GM18909 (cell line): ENCODE measurements at regions not wholly inside any gene's neighbourhood (a gene's known extent, or its start where the extent isn't known, plus 50 kb on each side); places are given as distances from the start of the nearest gene placed in this dataset.
"Not testable (repeated sequence)": the region's sequence is repeated elsewhere in the genome, so short reads cannot be mapped to it uniquely, and the experiment has no call there.

Source experiments
- ATAC-seq: cut with Tn5 transposase; IDR thresholded peaks from one replicate; pipeline ENCODE4 v1.9.1; 2021; ENCODE audit warnings: mild to moderate bottlenecking; ENCODE audit not compliant: unreplicated experiment, poor library complexity

DNA sequence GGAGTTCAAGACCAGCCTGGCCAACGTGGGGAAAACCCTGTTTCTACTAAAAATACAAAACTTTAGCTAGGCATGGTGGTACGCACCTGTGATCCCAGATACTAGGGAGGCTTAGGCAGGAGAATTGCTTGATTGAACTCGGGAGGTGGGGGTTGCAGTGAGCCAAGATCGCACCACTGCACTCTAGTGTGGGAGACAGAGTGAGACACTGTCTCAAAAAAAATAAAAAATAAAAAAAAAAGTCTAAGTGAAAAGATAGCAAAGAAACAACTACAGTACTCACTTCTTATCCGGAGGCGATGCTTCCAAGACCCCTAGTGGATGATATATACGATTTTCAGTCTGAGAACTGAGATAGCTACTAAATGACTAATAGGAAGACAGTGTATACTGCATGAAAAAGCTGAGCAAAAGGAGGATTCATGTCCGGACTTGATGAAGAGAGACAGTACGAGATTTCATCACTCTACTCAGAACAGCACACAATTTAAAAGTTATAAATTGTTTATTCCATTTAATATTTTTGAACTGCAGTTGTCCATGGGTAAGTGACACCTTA, 138.7 kb upstream of the GOLGA6L6 start:
- ATAC-seq, result not testable (repeated sequence)

DNA sequence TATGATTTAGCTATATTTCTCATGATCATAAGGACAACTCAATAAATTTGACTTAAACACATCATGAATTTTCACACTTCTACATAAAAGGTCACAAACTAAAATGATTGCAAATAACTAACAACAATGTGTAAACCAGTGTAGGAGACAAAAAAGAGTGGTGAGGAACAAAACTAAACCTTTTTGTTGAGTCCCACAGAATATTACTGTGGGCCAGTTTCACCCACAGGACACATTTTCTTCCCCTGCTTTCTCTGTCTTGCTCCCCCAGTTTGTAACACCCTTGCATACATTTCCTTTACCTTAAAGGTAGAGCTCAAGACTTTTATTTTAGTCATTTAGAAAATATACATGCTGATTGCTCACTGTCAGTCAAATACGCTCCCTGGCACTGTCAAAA, 130.9 kb upstream of the GOLGA6L6 start:
- no peak for ATAC-seq

DNA sequence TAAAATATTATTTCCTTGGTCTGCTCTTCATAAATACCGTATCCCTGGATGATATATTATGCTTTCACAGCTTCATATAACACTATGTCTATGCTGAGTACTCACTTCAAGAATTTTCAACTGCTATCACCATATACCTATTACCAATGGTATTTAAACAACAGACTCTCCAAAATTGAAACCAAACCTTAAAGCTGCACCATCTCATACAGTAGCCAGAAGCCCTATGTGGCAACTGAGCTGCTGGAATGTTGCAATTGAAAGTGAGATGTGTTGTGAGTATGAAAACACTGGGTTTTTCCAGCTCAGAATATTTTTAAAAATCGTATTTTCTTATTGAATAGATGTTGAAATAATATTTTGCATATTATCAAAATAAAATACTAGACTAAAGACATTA, 130.1 kb upstream of the GOLGA6L6 start:
- no peak for ATAC-seq

DNA sequence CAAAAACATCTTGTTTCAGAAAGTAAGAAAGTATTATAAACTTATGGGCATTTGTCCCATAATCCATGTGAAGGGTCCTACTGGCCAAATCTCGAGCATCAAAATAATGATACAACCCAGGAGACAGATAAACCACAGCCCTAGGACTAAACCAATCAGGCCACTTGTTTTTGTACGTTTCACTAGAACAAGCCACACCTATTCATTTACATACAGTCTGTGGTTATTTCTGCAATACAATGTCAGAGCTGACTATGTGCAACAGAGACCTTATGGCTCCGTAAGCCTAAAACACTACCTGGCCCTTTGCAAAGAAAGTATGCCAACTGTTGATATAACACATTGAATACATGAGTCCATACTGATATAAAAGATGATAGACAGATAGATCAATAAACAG, 124.8 kb upstream of the GOLGA6L6 start:
- not testable (repeated sequence) for ATAC-seq

DNA sequence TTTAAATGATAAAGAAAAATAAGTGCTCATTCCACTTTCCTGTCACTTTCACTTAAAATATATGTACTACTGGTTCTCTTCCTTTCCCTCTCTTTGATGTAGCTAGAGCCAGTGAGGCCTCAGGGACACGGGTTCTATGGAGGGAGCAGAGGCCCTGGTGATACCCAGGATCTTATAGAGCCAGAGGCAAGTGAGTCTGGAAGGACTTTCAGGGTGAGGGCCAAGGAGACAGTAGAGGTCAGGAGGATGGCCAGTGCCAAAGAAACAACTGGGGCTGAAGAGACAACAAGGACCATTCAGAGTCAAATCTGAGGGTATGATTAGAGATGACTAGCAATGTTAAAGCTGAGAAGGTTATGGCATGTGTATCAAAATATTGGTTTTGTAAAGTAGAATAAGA, 124.1 kb upstream of the GOLGA6L6 start:
- no peak for ATAC-seq

DNA sequence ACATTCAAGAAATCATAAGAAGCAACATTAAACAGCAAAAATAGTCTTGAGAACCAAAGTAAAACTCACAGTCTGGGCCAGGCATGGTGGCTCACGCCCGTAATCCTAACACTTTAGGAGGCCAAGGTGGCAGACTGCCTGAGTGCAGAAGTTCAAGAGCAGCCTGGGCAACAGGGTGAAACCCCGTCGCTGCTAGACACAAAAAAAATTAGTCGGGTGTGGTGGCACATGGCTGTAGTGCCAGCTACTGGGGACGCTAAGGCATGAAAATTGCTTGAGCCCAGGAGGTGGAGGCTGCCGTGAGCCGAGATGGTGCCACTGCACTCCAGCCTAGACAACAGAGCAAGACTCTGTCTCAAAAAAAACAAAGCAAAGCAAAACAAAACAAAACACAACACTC, 117.7 kb upstream of the GOLGA6L6 start:
- no peak for ATAC-seq

DNA sequence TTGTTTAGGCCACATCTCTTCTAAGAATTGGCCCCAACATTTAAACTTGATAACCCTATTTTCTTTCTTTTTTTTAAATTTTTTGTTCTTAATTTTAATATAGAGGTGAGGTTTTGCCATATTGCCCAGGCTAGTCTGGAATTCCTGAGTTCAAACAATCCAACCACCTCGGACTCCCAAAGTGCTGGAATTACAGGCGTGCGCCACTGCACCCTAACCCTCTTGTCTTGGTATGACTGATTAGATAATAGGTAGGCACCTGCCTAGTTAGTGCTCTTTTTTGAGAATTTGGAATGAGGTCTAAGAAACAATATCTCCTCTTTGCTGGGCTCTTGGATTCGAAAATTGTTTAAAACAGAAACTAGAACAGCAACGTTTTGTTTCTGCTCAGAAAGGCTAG, 116.4 kb upstream of the GOLGA6L6 start:
- no peak for ATAC-seq

DNA sequence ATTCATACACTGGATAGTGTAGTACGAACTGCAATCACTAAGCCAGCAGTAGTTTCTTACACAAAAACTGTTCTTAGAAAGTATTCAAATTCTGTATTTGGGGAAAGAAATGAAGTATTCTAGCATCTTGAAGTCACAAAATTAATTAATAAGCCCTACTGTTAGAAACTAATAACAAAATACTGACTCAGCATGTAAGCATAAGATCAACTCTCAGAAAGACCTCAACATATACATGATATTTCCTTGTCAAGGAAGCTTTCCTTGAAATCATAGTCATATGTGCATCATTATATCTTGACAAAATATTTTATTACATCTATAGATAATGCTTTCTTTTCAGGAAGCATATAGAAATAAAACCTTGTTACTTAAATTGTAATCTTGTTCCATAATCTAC, 115.5 kb upstream of the GOLGA6L6 start:
- ATAC-seq, result no peak

DNA sequence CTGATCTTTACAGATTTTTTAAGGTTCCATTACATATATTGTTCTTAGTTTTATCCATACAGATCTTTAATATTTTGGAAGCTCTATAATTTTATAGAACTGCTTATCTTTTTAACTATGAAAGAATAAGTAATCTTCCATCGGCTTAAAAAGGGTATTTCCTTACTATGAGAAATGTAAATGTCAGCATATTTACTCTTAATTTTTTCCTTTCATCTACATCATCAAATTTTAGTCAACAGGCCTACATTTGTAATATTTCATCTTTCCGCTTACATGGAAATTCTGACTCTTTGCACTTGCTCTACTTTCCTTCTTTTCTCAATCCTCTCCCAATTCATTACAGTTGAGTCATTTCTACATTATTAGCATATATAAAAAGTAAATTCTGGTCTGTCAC, 111.3 kb upstream of the GOLGA6L6 start:
- ATAC-seq, result no peak

DNA sequence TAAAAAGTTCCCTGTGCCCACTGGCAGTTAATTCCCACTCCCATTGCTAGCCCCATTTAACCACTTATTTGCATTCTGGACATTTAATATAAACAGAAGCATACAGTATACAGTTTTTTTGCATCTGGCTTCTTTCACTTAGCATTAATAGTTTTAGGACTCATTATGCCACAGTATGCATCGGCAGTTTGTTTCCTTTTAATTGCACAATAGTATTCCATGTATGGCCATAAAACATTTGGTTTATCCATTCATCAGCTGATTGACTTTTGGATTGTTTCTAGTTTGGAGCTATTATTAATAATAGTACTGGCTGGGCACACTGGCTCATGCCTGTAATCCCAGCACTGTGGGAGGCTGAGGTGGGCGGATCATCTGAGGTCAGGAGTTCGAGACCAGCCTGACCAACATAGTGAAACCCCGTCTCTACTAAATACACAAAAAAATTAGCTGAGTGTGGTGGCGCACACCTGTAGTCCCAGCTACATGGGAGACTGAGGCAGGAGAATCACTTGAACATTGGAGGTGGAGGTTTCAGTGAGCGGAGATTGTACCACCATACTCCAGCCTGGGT, 106.9 kb upstream of the GOLGA6L6 start:
- ATAC-seq, result not testable (repeated sequence)

DNA sequence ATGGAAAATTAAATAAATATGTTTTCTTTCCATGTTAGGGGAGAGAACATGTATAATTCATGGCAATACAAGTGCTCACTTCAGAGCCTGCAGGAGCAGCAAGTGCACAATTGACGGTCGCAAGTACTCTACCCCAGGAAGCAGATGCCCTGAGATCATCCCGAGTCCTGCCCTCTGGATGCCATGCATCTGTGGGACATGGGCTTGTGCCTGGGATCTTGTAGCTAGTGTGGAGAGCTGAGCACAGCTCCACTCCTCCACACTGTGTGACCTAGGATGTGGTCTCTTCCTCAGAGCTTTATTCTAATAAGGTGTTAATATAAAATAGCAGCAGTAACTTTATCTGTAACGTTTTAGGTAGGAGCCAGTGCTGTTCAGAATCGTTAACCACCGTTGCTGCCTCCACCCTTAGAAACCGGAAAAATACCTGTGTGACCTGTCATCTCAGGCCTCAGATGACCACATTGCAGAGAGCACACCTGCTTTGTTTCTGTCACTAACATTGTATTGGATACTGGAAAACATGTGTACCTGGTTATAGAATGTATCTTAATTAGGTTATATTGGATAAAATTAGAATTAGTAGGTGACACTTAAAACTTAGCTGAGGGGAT, 105.0 kb upstream of the GOLGA6L6 start:
- peak; percentile 24 for ATAC-seq

DNA sequence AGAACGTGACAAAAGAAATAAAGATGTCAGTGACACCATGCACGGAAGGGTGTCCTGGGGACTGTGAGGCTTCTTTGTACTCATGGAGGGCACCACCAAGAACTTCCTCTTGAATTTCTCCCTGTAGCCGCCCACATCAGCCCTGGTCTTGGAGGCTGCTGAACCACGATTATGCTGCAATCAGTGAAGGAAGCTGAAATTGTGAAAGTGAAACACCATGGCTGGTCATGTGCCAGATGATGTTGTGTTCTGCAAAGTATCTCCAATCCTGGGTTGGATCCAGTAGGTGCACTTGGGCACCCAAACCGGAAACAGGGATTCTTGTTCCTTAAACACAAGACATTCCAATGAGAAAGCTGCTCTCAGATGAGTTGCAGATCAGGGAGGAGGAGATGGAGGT, 104.4 kb upstream of the GOLGA6L6 start:
- peak; percentile 45 for ATAC-seq

DNA sequence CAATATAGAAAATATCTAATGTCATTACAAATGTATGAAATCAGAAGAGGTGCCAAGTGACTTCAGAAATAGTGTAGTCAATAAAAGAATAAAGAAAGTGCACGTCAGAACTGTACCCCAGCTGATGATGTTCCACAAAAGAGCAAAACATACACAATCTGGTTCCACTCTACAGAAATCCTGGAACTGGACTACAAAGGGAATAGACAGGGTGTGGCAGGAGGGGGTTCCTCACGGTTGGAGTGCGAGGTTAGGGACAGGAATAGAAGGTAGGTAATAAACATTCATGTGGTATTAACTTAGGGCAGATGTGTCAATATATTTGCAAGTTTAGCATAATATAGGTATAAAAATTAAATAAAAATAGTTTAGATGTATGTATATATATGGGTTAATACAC, 103.3 kb upstream of the GOLGA6L6 start:
- no peak for ATAC-seq

DNA sequence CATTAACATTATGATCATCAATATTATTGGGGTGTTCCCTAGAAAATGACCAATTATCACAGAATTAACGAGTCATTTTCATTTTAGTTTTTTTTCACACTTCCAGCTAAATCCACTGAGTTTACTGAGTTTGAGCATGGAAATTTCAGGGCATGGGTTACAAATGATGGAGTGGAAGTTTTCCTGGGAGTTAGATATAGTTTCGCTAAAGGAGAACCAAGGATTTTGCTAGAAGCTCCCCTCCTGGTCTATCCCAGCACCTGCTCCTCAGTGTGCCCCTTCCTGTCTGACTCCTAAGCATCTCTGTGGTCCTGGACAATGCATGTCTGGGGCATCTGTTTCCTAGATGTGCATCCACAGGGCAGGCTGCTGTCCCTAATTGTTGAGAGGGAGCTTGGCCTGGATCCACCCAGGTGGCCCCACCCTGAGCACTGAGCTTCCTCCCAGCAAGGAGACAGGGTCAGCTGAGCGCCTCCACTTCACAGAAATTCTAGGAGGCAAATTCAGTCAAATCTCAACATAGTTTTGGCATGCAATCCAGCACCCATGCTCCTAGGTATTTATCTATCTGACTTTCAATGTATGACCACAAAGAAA, 102.3 kb upstream of the GOLGA6L6 start:
- ATAC-seq, result no peak

DNA sequence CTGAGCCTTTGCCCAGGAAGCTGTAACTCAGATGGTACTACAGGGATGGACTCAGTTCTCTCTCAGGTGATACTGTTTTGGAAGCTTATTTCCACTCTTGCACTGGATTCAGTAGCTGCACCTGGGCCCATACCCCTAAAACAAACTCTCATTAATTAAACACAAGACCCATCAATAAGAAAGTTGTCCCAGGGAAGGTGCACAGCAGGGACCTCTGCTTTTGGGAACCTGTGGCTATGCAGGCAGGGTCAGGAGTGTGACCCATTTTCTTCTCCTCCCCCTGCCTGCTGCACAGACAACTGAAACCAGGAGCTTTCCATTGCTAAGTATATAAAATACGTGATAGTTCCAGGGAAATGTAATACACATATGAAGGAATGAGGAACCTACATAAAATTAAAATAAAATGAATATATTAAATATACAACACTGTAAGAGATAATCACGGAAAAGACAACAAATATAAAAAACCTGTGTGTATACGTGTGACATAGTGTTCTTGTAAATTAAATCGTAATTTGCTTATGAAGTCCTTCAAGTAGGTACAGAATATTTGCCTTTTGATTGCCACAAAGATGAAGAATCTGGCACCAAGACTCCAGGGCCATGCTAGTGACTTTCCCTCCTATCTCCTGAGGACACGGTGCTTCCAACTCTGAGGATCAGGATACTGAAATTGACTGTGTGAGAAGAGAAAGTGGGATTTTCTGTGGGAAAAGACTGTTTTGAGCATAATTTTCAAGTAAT, 101.6 kb upstream of the GOLGA6L6 start:
- no peak for ATAC-seq

DNA sequence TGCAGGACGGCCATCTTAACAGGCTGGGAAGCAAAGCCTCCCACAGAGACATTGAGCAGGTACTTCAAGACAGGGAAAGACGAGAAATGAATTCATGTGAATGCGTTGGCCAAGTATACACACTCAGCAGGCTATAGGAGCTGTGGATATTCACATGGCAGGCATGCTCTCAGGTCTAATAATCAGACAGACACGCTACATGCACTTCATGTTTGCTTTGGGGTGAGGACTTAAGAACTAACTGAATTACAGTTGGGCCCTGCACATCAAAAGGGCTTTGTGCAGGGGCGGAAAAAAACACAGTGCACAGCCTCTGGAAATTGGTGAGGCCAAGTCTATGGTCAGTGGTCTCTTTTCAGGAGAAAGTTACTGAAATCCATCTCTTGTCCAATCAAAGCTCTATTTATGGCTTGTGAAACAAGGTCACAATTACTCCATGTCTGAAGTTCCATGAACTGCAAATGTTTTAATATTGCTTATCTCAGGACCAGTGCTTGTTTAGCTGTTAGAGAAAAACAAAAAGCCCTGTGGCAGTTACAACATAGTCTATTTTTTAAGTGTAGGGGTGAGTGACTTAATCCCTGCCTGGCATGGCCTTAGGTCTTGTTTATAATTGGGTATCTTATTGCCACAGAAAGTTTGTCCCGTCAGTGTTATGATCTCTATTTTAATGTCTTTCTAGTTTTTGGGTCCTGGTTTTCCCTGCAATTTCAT, 100.6 kb upstream of the GOLGA6L6 start:
- no peak for ATAC-seq

DNA sequence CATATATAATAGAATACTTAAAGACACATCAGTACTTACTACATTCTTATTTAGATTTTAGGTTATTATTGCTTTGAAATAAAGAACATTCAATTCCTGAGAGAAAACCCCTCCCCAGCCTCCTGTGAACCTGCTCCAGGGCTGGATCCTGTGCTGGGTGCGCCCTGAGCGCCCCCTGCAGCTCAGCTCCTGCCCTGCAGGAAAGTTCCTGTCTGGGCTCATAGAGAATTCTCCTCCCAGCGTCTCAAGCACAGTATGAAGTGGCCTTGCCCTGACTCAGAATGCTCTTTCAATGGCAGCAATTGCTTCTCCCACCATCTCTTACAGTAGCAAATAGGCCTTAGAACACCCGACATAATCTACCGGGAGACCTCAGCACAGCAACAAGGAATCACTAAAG, 98.8 kb upstream of the GOLGA6L6 start:
- ATAC-seq, result peak; percentile 62

DNA sequence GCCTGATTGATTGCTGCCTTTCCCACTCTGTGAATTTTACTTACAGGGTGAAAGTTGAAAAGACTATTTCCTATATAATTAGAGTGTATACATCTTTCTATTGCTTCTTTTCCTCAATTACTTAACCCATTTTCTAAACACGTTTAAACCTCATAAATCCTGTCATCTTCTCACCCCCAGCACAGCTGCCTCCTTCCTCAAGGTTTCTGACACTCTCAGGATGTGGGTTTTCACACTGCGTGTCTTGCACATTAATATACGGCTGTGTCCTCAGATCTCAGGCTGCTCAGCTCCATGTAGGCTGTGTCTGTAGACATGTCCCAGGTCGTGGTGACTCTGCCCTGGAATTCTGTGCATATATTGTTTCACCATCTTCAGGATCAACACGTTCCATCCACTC, 97.6 kb upstream of the GOLGA6L6 start:
- ATAC-seq, result not testable (repeated sequence)

DNA sequence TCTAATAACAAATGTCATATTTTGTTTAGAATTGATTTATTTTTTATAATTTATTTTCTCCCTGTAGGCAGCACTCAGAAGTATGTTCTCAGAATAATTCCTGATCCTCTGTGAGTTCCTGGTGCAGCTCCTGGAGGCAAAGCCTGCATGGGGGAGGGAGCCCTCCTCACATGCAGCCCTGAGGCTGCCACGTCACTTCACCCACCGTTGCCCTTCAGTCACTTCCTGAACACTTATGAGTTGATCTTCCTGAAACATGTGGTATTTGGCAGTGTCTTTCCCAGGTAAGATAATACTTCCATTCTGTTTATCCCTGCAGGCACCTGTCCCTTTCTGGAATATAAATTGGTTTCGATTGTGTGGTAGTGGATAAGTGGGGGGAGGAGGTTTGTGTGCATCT, 95.9 kb upstream of the GOLGA6L6 start:
- ATAC-seq, result peak; percentile 61

DNA sequence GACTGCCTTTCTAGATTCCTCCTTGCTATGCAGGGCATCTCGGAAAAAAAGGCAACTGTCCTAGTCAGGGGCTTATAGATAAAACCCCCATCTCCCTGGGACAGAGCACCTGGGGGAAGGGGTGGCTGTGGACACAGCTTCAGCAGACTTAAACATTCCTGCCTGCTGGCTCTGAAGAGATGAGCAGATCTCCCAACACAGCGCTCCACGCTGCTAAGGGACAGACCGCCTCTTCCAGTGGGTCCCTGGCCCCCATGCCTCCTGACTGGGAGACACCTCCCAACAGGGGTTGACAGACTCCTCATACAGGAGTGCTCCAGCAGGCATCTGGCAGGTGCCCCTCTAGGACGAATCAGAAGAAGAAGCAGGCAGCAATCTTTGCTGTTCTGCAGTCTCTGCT, 87.9 kb upstream of the GOLGA6L6 start:
- not testable (repeated sequence) for ATAC-seq
